GM18511 (cell line): ENCODE measurements at regions not wholly inside any gene's neighbourhood (a gene's known extent, or its start where the extent isn't known, plus 50 kb on each side); places are given as distances from the start of the nearest gene placed in this dataset.

Source experiments
- ATAC-seq: cut with Tn5 transposase; IDR thresholded peaks from one replicate; pipeline ENCODE4 v1.9.1; 2021; ENCODE audit warnings: mild to moderate bottlenecking, moderate library complexity; ENCODE audit not compliant: unreplicated experiment

- ATAC-seq = no peak
These were observed 147.8 kb downstream of the TLR5 start for GRCh38 chr1:222995236-222995580.

GRCh38 chr1:222995620-222996309, 147.3 kb downstream of the TLR5 start:
- peak; percentile 86 for ATAC-seq

- no peak for ATAC-seq
These were observed 146.6 kb downstream of the TLR5 start for GRCh38 chr1:222996310-222996975.

- ATAC-seq = no peak
These were observed 142.4 kb downstream of the TLR5 start for GRCh38 chr1:223000632-223001031.

- no peak for ATAC-seq
These were observed 141.1 kb downstream of the TLR5 start for GRCh38 chr1:223001653-223002634.

GRCh38 chr1:223003549-223003948, 139.5 kb downstream of the TLR5 start:
- no peak for ATAC-seq

GRCh38 chr1:223006371-223006770, 136.7 kb downstream of the TLR5 start:
- no peak for ATAC-seq

- ATAC-seq = no peak
These were observed 136.0 kb downstream of the TLR5 start for GRCh38 chr1:223006917-223007648.

GRCh38 chr1:223007935-223008334, 135.1 kb downstream of the TLR5 start:
- no peak for ATAC-seq

GRCh38 chr1:223008808-223009207, 134.2 kb downstream of the TLR5 start:
- no peak for ATAC-seq

GRCh38 chr1:223009406-223009805, 133.6 kb downstream of the TLR5 start:
- ATAC-seq = no peak

- ATAC-seq = no peak
These were observed 132.2 kb downstream of the TLR5 start for GRCh38 chr1:223010582-223011504.

GRCh38 chr1:223011505-223011856, 131.6 kb downstream of the TLR5 start:
- no peak for ATAC-seq

GRCh38 chr1:223012176-223012788, 130.8 kb downstream of the TLR5 start:
- ATAC-seq = no peak

- ATAC-seq = no peak
These were observed 130.1 kb downstream of the TLR5 start for GRCh38 chr1:223012938-223013337.

GRCh38 chr1:223014142-223014873, 128.7 kb downstream of the TLR5 start:
- no peak for ATAC-seq

GRCh38 chr1:223016381-223016780, 126.7 kb downstream of the TLR5 start:
- ATAC-seq = no peak

GRCh38 chr1:223016890-223017289, 126.2 kb downstream of the TLR5 start:
- ATAC-seq = no peak

- ATAC-seq = no peak
These were observed 125.8 kb downstream of the TLR5 start for GRCh38 chr1:223017291-223017690.
